H9 (cell line): ENCODE measurements at regions not wholly inside any gene's neighbourhood (a gene's known extent, or its start where the extent isn't known, plus 50 kb on each side); places are given as distances from the start of the nearest gene placed in this dataset.

Source experiments
- DNase-seq: peaks from one replicate; pipeline ENCODE4 v3.0.0-alpha.2; 2017
- H2AFZ ChIP-seq: one replicate; pipeline ENCODE4 v1.6.1; 2013; ENCODE audit warnings: mild to moderate bottlenecking, low read length, control low read depth, moderate library complexity
- H2AK5ac ChIP-seq: 2 replicates; pipeline ENCODE4 v1.6.1; 2013; ENCODE audit warnings: low read length, control low read depth, mixed read lengths; ENCODE audit not compliant: insufficient read length
- H2BK120ac ChIP-seq: one replicate; pipeline ENCODE4 v1.6.1; 2013; ENCODE audit warnings: low read depth, mild to moderate bottlenecking, low read length, control low read depth, inconsistent platforms; ENCODE audit not compliant: poor library complexity, severe bottlenecking
- H2BK12ac ChIP-seq: 2 replicates; pipeline ENCODE4 v1.6.1; 2013; ENCODE audit warnings: low read length, control low read depth, mixed read lengths, low read depth; ENCODE audit not compliant: insufficient read length
- H2BK15ac ChIP-seq: 2 replicates; pipeline ENCODE4 v1.6.1; 2013; ENCODE audit warnings: low read depth, low read length, control low read depth
- H2BK20ac ChIP-seq: one replicate; pipeline ENCODE4 v1.6.1; 2013; ENCODE audit warnings: low read depth, mild to moderate bottlenecking, low read length, control low read depth, inconsistent platforms; ENCODE audit not compliant: poor library complexity, severe bottlenecking
- H2BK5ac ChIP-seq: 2 replicates; pipeline ENCODE4 v1.6.1; 2013; ENCODE audit warnings: low read length, control low read depth, mixed read lengths; ENCODE audit not compliant: insufficient read length
- H3K14ac ChIP-seq: 2 replicates; pipeline ENCODE4 v1.6.1; 2013; ENCODE audit warnings: low read length, control low read depth; ENCODE audit not compliant: insufficient read depth
- H3K18ac ChIP-seq: 2 replicates; pipeline ENCODE4 v1.6.1; 2013; ENCODE audit warnings: low read depth, mild to moderate bottlenecking, mixed read lengths, low read length, control low read depth; ENCODE audit not compliant: insufficient read length
- H3K23ac ChIP-seq: 2 replicates; pipeline ENCODE4 v1.6.1; 2013; ENCODE audit warnings: low read length, control low read depth, mixed read lengths, low read depth; ENCODE audit not compliant: insufficient read length
- H3K23me2 ChIP-seq: 2 replicates; pipeline ENCODE4 v1.6.1; 2013; ENCODE audit warnings: low read depth, mild to moderate bottlenecking, mixed read lengths, low read length, control low read depth; ENCODE audit not compliant: insufficient read length, poor library complexity, severe bottlenecking
- H3K27ac ChIP-seq: 2 replicates; pipeline ENCODE4 v1.5.1; 2013; ENCODE audit warnings: low read length, control low read depth, mixed read lengths, low read depth; ENCODE audit not compliant: insufficient read length
- H3K27me3 ChIP-seq: 2 replicates; pipeline ENCODE4 v1.6.1; 2013; ENCODE audit warnings: low read length, control low read depth, inconsistent platforms; ENCODE audit not compliant: insufficient read depth
- H3K4ac ChIP-seq: 2 replicates; pipeline ENCODE4 v1.6.1; 2013; ENCODE audit warnings: low read depth, mild to moderate bottlenecking, control low read depth, inconsistent platforms, low read length, moderate library complexity
- H3K4me1 ChIP-seq: 2 replicates; pipeline ENCODE4 v1.6.1; 2013; ENCODE audit warnings: low read length, control low read depth, inconsistent platforms; ENCODE audit not compliant: insufficient read depth
- H3K4me2 ChIP-seq: 2 replicates; pipeline ENCODE4 v1.6.1; 2013; ENCODE audit warnings: low read length, control low read depth, mixed read lengths; ENCODE audit not compliant: insufficient read length, insufficient read depth
- H3K56ac ChIP-seq: 2 replicates; pipeline ENCODE4 v1.6.1; 2013; ENCODE audit warnings: low read depth, mild to moderate bottlenecking, mixed read lengths, low read length, control low read depth; ENCODE audit not compliant: insufficient read length
- H3K79me1 ChIP-seq: 2 replicates; pipeline ENCODE4 v1.6.1; 2013; ENCODE audit warnings: low read depth, mild to moderate bottlenecking, moderate library complexity, low read length, control low read depth, inconsistent platforms; ENCODE audit not compliant: insufficient read depth, poor library complexity, severe bottlenecking
- H3K79me2 ChIP-seq: 2 replicates; pipeline ENCODE4 v1.6.1; 2013; ENCODE audit warnings: low read length, control low read depth, inconsistent platforms; ENCODE audit not compliant: insufficient read depth
- H3K9ac ChIP-seq: 2 replicates; pipeline ENCODE4 v1.6.1; 2013; ENCODE audit warnings: low read length, control low read depth, mixed read lengths; ENCODE audit not compliant: insufficient read length; ENCODE audit errors: extremely low read depth
- H3K9me3 ChIP-seq: one replicate; pipeline ENCODE4 v1.6.1; 2013; ENCODE audit warnings: low read depth, low read length, inconsistent platforms; ENCODE audit not compliant: control insufficient read depth
- H3T11ph ChIP-seq: one replicate; pipeline ENCODE4 v1.6.1; 2013; ENCODE audit warnings: mild to moderate bottlenecking, low read length, control low read depth, inconsistent platforms
- H4K20me1 ChIP-seq: one replicate; pipeline ENCODE4 v1.6.1; 2013; ENCODE audit not compliant: control insufficient read depth, insufficient read length, insufficient read depth
- H4K5ac ChIP-seq: 2 replicates; pipeline ENCODE4 v1.6.1; 2013; ENCODE audit warnings: low read depth, mild to moderate bottlenecking, mixed read lengths, low read length, control low read depth; ENCODE audit not compliant: insufficient read length
- H4K8ac ChIP-seq: replicated peaks from 2 replicates; pipeline ENCODE4 v1.6.1; 2013; ENCODE audit warnings: low read length, control low read depth, mixed read lengths, low read depth; ENCODE audit not compliant: insufficient read length
- H4K91ac ChIP-seq: 2 replicates; pipeline ENCODE4 v1.6.1; 2013; ENCODE audit warnings: low read depth, mild to moderate bottlenecking, moderate library complexity, mixed read lengths, low read length, control low read depth; ENCODE audit not compliant: insufficient read length
- H3K27ac Mint-ChIP-seq, 3 experiments: 2 replicates in 2 of 3; 3 replicates in 1 of 3; pipeline ENCODE4 v1.8.0; 2020 to 2021; ENCODE audit warnings: mixed read lengths in 3 of 3, mild to moderate bottlenecking in 1 of 3, moderate library complexity in 1 of 3
- H3K27me3 Mint-ChIP-seq: 2 replicates; pipeline ENCODE4 v1.8.0; 2021; ENCODE audit warnings: low read depth, mild to moderate bottlenecking, moderate library complexity, mixed read lengths
- H3K36me3 Mint-ChIP-seq, 3 experiments: 2 replicates in 2 of 3; 3 replicates in 1 of 3; pipeline ENCODE4 v1.8.0; 2020 to 2021; ENCODE audit warnings: low read depth in 3 of 3, mixed read lengths in 3 of 3; ENCODE audit not compliant: insufficient read depth in 1 of 3
- H3K4me1 Mint-ChIP-seq, 2 experiments: 2 replicates each; pipeline ENCODE4 v1.8.0; 2020; ENCODE audit warnings: mixed read lengths in 2 of 2
- H3K4me3 Mint-ChIP-seq, 2 experiments: 2 replicates in 1 of 2; 3 replicates in 1 of 2; pipeline ENCODE4 v1.8.0; 2020 to 2021; ENCODE audit warnings: mild to moderate bottlenecking in 2 of 2, mixed read lengths in 2 of 2, moderate library complexity in 1 of 2
- H3K9me3 Mint-ChIP-seq, 2 experiments: 2 replicates in 1 of 2; 3 replicates in 1 of 2; pipeline ENCODE4 v1.8.0; 2020; ENCODE audit warnings: mild to moderate bottlenecking in 2 of 2, mixed read lengths in 2 of 2, moderate library complexity in 1 of 2
- WGBS: extraction: QIAGEN DNeasy Blood & Tissue Kit; methylation state at CpG from one replicate; pipeline ENCODE4 v1.1.7; 2013; ENCODE audit warnings: missing lambda C conversion rate, low lambda C conversion rate, mixed read lengths; ENCODE audit not compliant: insufficient read length; ENCODE audit errors: extremely low coverage; 5-methylcytosine and 5-hydroxymethylcytosine counted together
- TF ChIP-seq, protein P1 (sequence below): fragments of 200-600 bp; sonication (generic); conservative IDR thresholded peaks from 3 replicates; pipeline ENCODE4 v1.8.0; 2021; ENCODE audit warnings: antibody characterized with exemption, mild to moderate bottlenecking

DNA sequence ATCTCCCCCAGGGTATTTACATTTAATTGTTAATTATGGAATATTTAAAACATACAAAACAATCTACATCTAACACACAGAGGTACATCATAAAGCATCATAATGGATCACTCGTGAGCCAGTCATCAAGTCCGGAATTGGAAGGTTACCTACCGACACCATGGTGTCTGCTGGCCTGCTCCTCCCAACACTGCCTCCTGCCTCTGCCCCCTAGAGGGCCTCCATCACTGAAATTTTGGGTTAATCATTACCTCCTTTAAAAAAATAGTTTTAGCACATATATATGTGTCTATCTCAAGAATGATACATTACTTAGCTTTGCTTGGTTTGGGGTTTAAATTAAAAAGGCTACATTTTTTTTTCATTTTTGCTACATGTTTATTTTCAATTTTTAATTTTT, 114.6 kb upstream of the PDE10A start:
- H4K91ac ChIP-seq, result no peak overlapping the region
- no peaks in the 10 kb centered on the region for H3K27me3 ChIP-seq
- Mint-ChIP-seq H3K36me3 (no peaks in the 10 kb centered on the region), H3K4me1 (peaks cover 15% of the 10 kb centered on the region in 2 experiments), H3K9me3 (no peaks in the 10 kb centered on the region), H3K4me3 (no peak overlapping the region), H3K27me3 (peaks cover 7% of the 10 kb centered on the region), H3K27ac (no peak overlapping the region)
- H3K4ac ChIP-seq, result no peak overlapping the region
- no peaks in the 10 kb centered on the region for H3K79me1 ChIP-seq
- H3T11ph ChIP-seq, result no peak overlapping the region
- no peak overlapping the region for H3K18ac ChIP-seq
- no peak overlapping the region for H3K56ac ChIP-seq
- no peak overlapping the region for H2AFZ ChIP-seq
- no peaks in the 10 kb centered on the region for H3K79me2 ChIP-seq
- H4K5ac ChIP-seq, result no peak overlapping the region
- WGBS, result no CpG with 5 or more reads among the region's 3 CpGs
- H3K4me2 ChIP-seq, result no peak overlapping the region
- no peaks in the 10 kb centered on the region for H4K20me1 ChIP-seq
- H2BK5ac ChIP-seq, result no peak overlapping the region
- no peak overlapping the region for H2AK5ac ChIP-seq
- no peak overlapping the region for H3K14ac ChIP-seq
- no peaks in the 10 kb centered on the region for H3K23me2 ChIP-seq
- H4K8ac ChIP-seq, result no peak overlapping the region
- no peaks in the 10 kb centered on the region for H3K9me3 ChIP-seq
- TF ChIP-seq, protein P1, sequence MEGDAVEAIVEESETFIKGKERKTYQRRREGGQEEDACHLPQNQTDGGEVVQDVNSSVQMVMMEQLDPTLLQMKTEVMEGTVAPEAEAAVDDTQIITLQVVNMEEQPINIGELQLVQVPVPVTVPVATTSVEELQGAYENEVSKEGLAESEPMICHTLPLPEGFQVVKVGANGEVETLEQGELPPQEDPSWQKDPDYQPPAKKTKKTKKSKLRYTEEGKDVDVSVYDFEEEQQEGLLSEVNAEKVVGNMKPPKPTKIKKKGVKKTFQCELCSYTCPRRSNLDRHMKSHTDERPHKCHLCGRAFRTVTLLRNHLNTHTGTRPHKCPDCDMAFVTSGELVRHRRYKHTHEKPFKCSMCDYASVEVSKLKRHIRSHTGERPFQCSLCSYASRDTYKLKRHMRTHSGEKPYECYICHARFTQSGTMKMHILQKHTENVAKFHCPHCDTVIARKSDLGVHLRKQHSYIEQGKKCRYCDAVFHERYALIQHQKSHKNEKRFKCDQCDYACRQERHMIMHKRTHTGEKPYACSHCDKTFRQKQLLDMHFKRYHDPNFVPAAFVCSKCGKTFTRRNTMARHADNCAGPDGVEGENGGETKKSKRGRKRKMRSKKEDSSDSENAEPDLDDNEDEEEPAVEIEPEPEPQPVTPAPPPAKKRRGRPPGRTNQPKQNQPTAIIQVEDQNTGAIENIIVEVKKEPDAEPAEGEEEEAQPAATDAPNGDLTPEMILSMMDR, result peak; percentile 44; the same call in 2 of the 3 replicates
- H3K27ac ChIP-seq, result no peak overlapping the region
- H2BK20ac ChIP-seq, result no peak overlapping the region
- no peak overlapping the region for H2BK12ac ChIP-seq
- no peak overlapping the region for H2BK15ac ChIP-seq
- H3K9ac ChIP-seq, result no peak overlapping the region
- no peak for DNase-seq
- H2BK120ac ChIP-seq, result no peak overlapping the region
- H3K23ac ChIP-seq, result no peak overlapping the region
- H3K4me1 ChIP-seq, result peaks cover 4% of the 10 kb centered on the region; the same call in 1 of the 2 replicates
